Hypothalamus (tissue), 51 donors: ENCODE measurements at regions not wholly inside any gene's neighbourhood (a gene's known extent, or its start where the extent isn't known, plus 50 kb on each side); places are given as distances from the start of the nearest gene placed in this dataset.
"Not testable (repeated sequence)": the region's sequence is repeated elsewhere in the genome, so short reads cannot be mapped to it uniquely, and the experiment has no call there.

ENCODE experiments used
- DNase-seq, 51 donors: peaks; one replicate each; lab custom pipeline; 2025; lab: John Stamatoyannopoulos, UW

DNA sequence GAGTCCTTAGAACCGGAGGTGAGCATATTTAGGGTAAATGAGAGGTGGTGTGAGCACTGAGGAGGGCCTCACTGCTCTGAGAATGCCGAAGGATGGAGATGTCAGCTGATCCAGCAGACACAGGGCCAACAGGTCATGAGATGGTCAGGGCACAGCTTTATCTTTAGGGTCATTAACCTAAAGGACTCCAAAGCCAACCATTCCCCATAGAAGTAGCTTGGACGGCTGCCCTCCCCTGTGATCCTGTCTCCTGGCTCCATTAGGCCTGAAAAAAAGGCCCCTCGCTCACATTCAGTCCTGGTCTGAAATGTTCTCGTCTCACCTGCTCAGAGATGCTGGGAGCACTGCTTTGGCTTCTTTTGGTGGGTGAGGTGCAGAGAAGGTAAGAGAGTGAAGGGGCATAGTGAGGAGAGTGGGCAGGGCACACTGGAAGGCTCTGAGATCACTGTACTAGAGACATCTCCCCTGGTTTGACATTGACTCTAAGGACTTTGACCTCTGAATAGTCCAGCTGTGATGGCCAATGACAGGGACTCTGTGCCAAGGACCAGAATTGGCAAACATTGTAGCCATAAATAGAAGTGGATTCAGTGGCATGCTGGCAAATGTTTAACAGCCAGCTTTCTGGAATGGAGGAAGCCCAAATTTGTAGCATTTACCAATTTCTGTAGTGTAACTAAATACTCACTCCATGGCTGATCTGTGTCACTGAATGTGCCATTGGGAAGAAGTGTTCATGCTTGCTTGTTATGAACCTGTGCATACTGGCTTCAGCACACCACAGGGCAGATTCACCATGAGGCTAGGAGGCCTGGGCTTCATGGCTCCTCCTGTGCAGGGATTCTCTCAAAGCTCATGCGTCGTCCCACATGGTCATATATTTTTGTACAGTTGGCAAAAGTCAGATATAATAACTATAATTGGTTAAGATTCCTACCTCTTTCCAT lies 76.2 kb upstream of the MRPS22 start:
- no peak for DNase-seq

DNA sequence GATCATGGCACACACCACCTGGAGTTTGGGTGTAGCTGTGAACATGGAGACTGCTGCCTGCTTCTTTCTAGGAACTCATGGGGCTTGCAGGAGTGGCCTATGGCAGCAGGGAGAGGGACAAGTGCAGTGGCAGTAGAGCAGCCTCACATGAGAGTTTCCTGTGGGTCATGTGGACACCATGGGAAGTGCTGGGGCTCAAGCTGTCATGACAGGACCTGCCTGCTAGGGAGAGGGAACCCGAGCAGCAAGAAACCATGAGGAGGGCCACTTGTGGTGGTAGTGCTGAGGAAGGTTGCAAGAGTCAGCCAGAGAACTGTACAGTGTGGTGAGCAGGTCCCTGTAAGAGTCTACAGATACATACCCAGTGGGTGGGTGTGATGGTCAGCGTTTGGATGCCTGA lies 73.8 kb upstream of the MRPS22 start:
- DNase-seq, result no peak

DNA sequence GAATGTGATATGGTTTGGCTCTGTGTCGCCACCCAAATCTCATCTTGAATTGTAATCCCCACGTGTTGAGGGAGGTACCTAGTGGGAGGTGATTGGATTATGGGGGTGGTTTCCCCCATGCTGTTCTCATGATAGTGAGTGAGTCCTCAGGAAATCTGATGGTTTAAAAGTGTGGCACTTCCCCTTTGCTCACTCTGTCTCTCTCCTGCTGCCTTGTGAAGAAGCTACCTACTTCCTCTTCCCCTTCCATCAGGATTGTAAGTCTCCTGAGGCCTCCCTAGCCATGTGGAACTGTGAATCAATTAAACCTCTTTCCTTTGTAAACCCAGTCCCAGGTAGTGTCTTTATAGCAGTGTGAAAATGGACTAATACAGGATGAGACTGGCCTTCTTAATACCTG lies 73.2 kb upstream of the MRPS22 start:
- DNase-seq, result not testable (repeated sequence)

DNA sequence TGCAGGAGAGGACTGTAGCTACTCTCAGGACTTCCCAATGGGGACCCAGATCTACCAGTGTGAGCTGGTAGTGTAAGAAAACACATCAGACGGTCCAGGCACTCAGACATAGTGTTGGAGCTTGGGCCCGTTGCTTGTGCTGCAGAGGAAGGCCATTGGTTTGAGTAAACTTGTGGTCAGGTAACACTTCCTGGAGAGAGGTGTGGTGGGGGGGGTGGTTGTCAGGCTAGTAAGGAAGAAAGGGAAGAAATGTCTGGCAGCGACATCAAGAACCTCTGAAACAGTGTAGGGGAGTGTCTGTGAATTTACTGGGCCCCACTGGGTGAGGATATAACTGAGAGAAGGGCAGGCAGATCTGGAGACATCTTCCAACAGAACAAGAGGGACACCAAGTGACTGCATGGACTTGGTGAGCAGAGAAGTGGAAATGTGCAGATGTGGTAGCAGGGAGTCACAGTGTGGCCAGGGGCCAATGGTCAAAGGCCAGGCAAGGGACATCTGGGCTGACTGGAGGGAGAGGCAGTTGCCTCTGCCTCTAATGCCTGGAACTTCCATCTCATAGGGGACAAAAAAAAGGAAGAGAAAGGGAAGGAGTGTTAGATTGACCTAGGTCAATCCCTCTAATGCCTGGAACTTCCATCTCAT lies 63.7 kb upstream of the MRPS22 start:
- no peak for DNase-seq

DNA sequence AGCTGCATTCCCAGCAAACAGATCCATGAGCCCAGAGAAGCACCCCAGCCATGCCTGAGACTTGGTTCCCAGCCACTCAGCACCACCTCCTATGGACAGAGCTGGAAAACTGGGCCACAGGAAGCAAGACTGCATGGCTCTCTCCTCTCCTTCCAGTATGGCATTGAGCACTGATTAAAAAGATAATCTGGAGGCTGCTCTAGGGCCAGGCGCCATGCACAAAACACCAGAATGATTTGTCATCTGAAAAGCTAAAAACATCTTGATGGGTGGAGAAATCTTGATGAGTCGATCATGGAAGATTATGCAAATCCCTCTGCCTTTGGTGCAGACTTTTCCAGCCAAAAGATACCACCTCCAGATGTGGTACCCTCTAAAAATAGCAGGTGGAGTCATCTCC lies 62.7 kb upstream of the MRPS22 start:
- DNase-seq, result no peak

DNA sequence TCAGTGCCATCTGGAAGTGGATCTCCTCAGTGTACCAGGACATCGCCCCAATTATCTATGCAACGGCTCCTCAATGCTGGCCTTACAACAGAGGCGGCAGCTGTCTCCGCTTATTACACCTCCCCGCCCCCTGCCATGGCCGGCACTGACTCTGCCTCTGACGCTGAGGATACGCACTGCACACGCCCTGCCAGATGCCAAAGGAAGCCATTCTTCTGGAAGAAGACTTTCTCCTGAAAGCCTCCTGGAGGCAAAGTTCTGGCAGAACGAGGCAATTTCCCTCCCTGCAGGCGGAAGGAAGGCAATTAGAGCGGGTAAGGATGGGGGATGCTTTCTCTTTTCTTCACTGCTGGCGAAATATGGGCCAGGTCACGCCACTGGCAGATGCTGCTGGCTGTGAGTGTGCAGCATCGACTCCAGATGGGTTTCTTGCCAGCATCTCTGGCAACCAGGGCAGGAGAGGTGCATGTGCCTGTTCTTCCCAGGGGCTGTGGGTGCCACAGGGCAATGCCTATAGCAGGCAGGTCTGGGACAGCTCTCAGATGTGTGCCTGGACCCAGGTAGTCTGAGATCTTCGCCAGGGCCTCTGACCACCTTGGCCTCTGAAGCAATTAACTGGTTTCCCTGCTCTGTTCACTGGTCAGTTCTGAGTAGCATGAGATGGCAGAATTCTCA lies 62.2 kb upstream of the MRPS22 start:
- peak in 18 of 51 donors; percentile 2 to 42 (median 16) for DNase-seq

DNA sequence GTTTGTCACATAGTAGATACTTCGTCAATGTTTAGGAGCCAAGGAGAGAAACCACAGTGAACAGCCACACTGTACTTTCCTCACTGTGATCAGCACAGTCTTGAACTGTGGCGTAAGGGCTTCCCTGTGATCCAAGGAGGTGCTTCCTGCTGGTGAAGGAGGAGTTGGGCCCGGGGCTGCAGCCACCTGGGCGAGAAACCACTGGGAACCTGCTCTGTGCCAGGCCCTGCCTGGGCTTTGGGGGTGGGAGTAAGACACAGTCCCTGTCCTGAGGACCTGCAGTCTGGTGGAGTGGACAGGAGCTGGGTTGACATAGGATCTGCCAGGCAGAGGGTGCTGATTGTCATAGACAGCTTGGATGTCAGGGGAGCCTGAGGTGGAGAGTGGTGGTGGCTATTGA lies 60.5 kb upstream of the MRPS22 start:
- no peak for DNase-seq

DNA sequence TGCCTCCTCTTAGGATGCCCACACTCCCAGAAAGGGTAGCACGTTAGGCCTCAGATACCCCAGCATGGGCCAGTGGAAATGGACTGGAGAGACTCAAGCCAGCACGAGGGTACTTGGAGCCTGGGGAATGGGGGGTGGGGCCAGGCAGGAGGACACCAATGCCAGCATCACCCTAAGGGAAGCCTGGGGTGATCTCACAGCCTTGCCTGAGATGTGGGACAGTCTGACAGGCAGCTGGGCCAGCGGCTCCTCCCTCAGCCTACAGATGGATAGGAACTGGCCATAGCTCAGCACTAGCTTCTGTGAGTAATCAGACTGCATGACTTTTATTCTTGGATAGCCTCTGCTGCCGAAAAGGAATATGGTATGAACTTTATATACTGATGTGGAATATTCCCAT lies 59.6 kb upstream of the MRPS22 start:
- DNase-seq, result peak in 1 of 51 donors; percentile 9

DNA sequence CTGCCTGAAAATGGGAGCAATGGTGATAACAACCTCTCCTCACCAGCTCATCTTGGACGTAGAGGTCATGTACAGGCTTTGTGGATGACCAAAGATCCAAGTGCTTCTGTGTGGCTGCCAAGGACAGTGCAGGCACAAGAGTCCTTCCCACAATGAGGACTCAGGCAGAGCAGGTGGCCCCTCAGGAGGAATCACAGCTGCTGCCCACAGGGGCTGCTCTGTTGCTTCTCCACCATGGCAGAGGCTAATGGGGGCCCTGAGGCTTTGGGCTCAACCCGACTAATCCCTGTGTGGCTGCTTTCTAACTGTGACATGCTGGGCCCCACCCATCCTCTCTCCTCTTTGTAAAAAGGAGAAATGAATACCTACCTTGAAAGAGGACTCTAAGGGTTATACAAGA lies 58.1 kb upstream of the MRPS22 start:
- DNase-seq, result no peak

DNA sequence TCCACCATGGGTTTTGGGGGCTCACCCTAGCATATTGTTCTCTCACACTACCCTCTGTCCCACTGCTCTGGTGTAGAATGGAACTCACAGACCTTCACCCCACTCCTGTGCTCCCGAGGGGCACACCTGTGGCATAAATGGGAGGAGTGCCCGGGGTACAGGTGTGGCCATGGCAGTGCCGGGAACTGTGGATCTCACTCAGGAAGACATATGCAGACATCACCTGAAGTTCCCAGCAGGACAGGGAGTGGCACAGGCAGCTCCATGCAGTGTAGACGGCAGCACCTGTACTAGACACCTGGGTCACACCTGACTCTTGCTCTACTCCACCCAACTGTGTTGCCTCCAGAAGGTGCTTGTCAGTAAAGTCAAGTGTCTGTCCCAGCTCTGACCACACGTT lies 57.6 kb upstream of the MRPS22 start:
- DNase-seq, result no peak

DNA sequence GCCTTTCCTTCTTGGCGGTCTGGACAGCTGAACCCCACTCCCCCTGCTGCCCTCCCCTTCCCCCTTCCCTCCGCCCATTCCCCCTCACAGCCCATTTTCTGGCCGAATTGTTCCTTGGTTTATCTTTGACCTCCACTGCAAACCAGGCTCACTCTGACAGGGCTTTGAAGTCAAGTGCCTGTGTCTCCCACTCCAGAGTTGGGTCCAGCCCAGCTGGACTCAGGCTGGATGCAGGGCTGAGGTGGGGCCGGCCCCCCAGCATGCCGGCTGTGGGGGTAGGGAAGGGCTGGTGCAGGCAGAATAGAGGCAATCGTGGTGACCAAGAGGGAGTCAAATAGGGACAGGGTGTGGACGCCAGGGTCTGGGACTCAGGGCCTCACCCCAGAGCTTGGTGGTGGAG lies 57.0 kb upstream of the MRPS22 start:
- no peak for DNase-seq

DNA sequence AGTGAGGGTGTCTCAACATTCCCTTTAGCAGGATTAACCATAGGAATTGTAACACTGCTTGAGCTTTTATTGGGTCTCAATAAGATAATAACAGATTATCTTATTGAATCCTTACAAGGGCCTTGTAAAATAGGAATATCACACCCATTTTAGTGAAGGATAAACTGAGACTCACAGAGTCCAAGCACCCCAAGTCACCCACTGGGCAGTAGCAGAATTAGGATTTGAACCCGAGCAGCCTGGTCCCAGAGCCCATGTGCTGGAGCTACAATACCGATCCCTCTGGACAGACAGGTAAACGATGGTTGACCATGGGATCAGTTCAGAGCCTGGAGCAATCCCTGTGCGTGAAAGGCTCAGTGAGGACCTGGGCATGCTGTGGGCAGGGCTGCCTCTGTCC lies 56.3 kb upstream of the MRPS22 start:
- DNase-seq, result no peak

DNA sequence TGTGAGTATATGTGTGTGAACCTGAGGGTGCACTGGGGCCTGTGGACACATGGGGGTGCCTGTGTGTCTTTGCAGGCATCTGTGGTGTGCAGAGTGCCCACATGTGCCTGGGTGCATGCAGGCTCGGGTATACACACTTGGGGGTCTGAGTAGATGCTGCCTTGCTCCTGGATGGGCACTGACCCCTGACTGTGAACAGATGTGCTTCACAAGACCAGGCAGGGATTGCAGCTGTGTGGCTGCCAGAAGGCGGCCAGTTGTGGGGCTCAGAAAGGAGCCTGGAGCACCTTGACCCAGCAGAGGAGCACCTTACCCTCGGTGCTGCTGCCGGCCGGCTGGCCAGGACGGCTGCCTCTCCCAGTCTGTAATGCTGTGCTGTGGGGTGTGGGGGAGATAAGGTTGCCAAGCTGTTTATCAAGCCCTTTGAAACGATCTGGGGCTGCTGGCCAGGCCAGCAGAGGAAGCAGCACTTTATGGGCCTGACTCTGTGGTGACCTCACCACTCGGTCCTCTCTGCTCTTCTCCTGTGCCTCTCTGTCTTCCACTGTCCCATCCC lies 55.5 kb upstream of the MRPS22 start:
- no peak for DNase-seq

DNA sequence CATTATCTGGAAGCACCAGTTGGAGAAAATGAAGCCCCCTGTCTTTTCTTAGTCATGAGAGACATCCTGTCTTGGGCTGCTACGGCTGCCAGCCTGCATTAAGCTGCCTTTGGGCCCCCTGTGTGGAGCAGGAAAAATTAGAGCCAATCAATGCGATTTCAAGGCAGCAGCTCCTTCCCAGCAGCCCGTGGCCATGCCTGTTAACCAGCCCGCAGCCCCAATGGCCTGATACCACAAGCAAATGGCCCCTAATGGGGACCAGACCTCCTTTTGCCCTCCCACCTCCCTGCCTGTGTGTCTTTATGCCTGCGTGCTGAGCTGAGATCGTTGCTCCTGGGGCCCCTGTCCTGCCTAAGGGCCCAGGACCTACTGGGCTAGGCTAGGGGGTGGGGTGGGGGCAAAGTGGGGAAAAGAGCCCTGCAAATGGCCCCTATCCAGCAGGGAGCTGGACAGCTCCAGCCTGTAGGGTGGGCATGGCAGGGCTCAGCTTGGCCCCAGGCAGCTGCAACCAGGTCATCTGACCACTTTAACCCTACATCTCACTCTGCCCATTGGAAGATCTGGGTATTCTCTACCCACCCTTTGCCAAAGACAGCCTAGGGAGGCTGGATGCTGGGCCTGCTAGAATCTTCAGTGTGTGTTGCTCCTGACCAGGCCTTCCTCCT lies 53.8 kb upstream of the MRPS22 start:
- no peak for DNase-seq

DNA sequence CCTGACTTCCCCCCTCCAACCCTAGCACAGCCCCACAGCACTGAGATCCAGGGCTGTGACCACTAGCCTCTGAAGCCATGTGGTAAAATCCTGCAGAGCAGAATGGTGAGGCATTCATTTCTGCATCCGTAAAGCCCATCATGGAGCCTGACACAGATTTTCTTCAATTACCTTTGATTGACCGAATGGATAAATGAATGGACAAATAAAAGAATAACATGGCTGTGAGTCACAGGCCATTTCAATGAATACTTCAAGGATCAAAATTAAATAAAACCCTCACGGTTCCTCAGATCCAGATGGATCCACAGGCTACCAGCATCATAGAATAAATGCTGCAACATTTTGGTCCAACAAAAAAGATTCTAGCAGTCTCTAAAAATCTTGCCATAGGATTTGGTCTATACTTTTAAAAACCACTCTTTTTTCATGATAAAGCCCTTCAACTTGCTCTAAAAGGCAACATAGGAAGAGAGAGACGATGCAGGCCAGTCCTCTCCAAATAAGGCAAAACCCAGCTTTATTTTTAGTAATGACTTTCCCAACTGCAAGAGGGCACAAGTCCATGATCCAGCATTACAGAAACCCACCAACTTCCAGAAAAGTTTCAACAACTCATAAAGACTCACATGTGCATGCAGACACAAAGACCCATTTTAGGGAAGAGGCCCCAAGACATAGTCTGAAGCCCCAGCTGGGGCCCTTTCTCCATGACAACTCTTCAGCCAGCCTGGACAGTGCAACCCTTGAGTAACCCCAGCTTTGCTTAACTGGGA lies 52.4 kb upstream of the MRPS22 start:
- DNase-seq, result no peak

DNA sequence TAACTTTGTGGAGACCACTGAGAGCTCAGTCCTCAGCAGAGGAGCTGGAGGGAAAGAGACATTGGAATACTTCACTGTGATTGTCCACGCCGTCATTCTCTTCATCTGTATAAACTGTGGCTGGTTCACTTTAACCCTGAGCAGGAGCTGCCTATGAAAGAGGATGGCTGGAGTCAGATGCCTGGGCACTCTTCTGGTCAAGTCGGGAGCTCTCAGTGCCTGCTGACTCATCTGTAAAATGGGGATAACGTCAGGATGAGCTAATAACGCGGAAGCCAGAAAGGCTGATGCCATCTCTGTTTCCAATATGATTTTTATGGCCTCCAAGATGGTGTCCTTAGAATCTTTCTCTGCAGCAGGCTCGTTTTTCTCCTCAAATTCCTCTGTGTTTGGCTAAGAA lies 51.6 kb upstream of the MRPS22 start:
- no peak for DNase-seq

DNA sequence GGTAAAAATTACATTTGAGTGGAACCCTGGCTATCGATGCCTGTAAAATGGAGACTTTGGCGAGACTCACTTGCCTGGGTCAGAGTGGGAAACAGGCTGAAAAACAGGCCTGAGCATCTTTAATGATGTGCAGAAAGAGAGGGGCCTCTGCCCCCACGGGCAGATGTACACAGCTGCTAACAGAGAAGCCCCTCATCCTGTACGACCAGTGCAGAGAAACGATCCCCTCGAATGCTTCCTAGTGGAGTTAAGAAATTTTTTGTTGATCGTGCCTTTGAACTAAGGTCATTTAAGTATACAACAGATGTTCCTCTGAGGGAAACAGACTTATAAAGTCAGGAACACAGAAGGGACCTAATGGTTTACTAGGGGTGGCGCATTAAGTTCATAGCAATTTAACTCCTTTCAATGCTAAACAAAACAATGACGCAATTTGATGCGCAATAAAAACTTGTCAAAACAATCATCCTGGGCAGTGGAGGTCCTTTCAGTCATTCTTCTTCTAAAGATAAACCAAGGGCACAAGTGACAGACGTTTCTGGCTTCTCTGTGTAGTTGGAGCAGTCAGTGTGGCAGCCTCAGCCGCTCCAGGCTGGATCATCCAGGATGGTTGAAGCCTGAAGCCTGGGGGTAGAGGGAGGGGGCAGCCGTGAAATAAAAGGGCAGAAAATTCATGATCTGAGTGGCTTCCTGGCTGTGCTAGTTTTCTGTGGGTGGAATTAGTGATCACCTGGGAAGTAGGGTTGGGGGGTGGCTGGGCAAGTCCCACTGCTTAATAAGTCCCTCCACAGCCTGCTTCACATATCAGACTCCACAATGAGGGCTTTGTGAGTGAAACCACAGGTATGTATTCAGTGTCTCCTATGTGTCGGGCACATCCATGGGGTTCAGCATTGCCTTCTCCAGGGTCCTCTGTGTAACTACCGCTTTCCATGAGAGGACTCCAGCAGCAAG lies 50.8 kb upstream of the MRPS22 start:
- no peak for DNase-seq

DNA sequence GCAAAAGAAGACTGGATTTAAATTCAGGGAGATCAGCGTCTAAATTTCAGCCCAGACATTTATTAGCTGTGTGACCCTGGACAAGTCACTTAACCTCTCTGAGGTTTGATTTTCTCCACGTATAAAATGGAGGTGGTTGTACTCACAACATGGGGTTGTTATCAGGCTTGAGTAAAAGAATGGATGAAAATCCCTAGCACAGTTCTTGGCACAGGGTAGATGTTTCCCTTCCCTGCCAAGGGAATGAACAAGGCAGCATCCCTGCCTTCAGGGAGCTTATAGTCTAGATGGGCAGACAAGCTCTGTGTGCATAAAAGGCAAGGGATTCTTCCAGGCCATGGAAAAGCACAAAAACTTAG lies 50.2 kb upstream of the MRPS22 start:
- DNase-seq, result no peak
